H1 (cell line): ENCODE measurements at regions not wholly inside any gene's neighbourhood (a gene's known extent, or its start where the extent isn't known, plus 50 kb on each side); places are given as distances from the start of the nearest gene placed in this dataset.

Source experiments
- BCL11A ChIP-seq, 2 experiments: IDR thresholded peaks; one replicate each; pipeline ENCODE4 v1.6.1; 2011; ENCODE audit warnings: low read depth in 2 of 2, low read length in 2 of 2, mild to moderate bottlenecking in 2 of 2
- CHD2 ChIP-seq: IDR thresholded peaks from 2 replicates; pipeline ENCODE4 v1.6.1; 2012; ENCODE audit warnings: low read length, improper control_type of control experiment
- CREB1 ChIP-seq: IDR thresholded peaks from 2 replicates; pipeline ENCODE4 v1.6.1; 2012; ENCODE audit warnings: inconsistent platforms
- CTCF ChIP-seq, 3 experiments: IDR thresholded peaks; 1 replicate in 2 of 3; 2 replicates in 1 of 3; pipeline versions ENCODE4 v1.5.1 to v1.6.1; 2011; ENCODE audit warnings: low read length in 3 of 3, mild to moderate bottlenecking in 3 of 3, inconsistent platforms in 2 of 3, low read depth in 1 of 3, moderate library complexity in 1 of 3; ENCODE audit not compliant: insufficient read depth in 1 of 3; ENCODE audit errors: control extremely low read depth in 1 of 3
- EZH2 ChIP-seq: fragments of 200-600 bp; sonication (generic); IDR thresholded peaks from 2 replicates; pipeline ENCODE4 v1.7.1; 2012; ENCODE audit warnings: low read depth, mild to moderate bottlenecking, moderate library complexity, low read length, inconsistent platforms; ENCODE audit not compliant: severe bottlenecking
- KDM1A ChIP-seq: fragments of 200-600, 300-600 bp; sonication (generic); IDR thresholded peaks from 2 replicates; pipeline ENCODE4 v1.7.1; 2016; ENCODE audit warnings: mild to moderate bottlenecking, low read length, borderline replicate concordance
- MAX ChIP-seq: IDR thresholded peaks from 2 replicates; pipeline ENCODE4 v1.6.1; 2012; ENCODE audit warnings: inconsistent platforms
- POLR2AphosphoS5 ChIP-seq: IDR thresholded peaks from 2 replicates; pipeline ENCODE4 v1.6.1; 2011; ENCODE audit warnings: low read depth, low read length
- TAF1 ChIP-seq: IDR thresholded peaks from 2 replicates; pipeline ENCODE4 v1.6.1; 2011; ENCODE audit warnings: mild to moderate bottlenecking, low read depth, low read length
- TBP ChIP-seq: IDR thresholded peaks from 2 replicates; pipeline ENCODE4 v1.6.1; 2011; ENCODE audit warnings: low read depth, low read length, improper control_type of control experiment
- TCF12 ChIP-seq: IDR thresholded peaks from 2 replicates; pipeline ENCODE4 v1.6.1; 2011; ENCODE audit warnings: low read depth, mild to moderate bottlenecking, low read length
- YY1 ChIP-seq: IDR thresholded peaks from 2 replicates; pipeline ENCODE4 v1.6.1; 2011; ENCODE audit warnings: low read depth, mild to moderate bottlenecking, low read length
- ZNF274 ChIP-seq: IDR thresholded peaks from 2 replicates; pipeline ENCODE4 v1.7.0; 2012; ENCODE audit warnings: low read length, borderline replicate concordance; ENCODE audit errors: extremely low read depth

DNA sequence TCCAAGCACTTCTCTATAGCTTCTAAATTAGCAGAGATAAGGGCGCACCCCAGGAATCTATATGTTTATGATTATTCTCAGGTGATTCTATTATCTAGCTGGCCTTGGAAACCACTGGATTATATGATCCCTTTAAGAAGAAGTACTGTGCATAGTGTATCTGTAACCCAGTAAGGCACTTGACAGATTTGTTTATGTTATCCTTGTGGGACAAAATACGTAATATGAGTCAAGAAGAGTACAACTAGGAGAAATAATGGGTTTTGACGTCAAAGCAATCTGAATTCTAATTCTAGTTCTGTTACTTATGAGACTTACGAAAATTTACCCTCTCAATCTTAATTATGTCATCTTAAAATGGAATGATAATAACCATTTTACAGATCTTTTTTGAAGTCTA is 259.6 kb upstream of the NAV3 start:
- TF ChIP-seq CTCF (IDR thresholded peaks at IDR 0.05; ENCODE audit: control extremely low read depth in 1 of 3, insufficient read depth in 1 of 3, low read depth in 1 of 3, low read length in 3 of 3): no peak
- TF ChIP-seq BCL11A (IDR thresholded peaks at IDR 0.05; ENCODE audit: low read depth in 2 of 2, low read length in 2 of 2): no peak
- no peak for TF ChIP-seq TAF1
- TF ChIP-seq TBP: no peak
- TF ChIP-seq TCF12: no peak
- no peak for TF ChIP-seq MAX
- no peak for TF ChIP-seq KDM1A
- TF ChIP-seq EZH2: no peak
- TF ChIP-seq CREB1: no peak
- no peak for TF ChIP-seq ZNF274
- no peak for TF ChIP-seq YY1
- TF ChIP-seq POLR2AphosphoS5: no peak
- no peak for TF ChIP-seq CHD2
